ENCODE measurements at regions not wholly inside any gene's neighbourhood (a gene's known extent, or its start where the extent isn't known, plus 50 kb on each side); places are given as distances from the start of the nearest gene placed in this dataset.

DNA sequence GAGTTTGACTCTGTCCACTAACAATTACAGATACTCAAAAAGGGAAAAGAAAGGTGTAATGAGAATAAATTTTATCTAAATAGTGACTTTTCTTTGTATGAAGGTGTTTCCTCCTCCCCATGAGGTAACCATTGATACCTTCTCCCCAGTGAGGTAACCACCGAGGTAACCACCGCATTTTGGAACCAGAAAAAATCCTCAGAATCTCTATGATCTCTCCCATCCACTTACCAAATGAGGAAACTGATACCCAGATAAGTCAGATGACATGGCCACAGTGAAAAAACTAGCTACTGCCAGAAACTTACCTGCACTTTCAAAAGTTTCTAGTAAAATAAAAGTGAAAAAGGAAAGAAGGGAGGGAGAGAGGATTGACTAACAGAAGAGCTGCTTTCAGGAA is 124.0 kb upstream of the FNDC3A start:
- no peak overlapping the region for H2AFZ ChIP-seq (ENCODE audit: low read depth, low read length)
- no peaks in the 10 kb centered on the region for H3K9me3 ChIP-seq (replicated peaks; ENCODE audit: control insufficient read depth, insufficient read depth, low read depth, low read length)
- ATAC-seq (no peak), FAIRE-seq (no peak), DNase-seq (ENCODE audit: extremely low read depth in 1 of 4, low spot score in 3 of 4) (no peak)
- no peak overlapping the region for H3K4me3 ChIP-seq
- H4K20me1 ChIP-seq (replicated peaks; ENCODE audit: control insufficient read depth, insufficient read depth, low read length), result no peaks in the 10 kb centered on the region
- no peaks in the 10 kb centered on the region; a peak in 1 of 5 replicates for H3K27me3 ChIP-seq (ENCODE audit: control insufficient read depth in 2 of 2, insufficient read depth in 2 of 2, low read length in 2 of 2)
- H3K79me2 ChIP-seq (ENCODE audit: control insufficient read depth, insufficient read depth, low read length), result no peaks in the 10 kb centered on the region
- no peaks in the 10 kb centered on the region for H3K9me1 ChIP-seq (ENCODE audit: control insufficient read depth, insufficient read depth, low read length)
- H3K9ac ChIP-seq (ENCODE audit: insufficient read depth in 1 of 2, low read depth in 2 of 2, low read length in 2 of 2), result no peak overlapping the region
- TF ChIP-seq HNRNPL (IDR thresholded peaks at IDR 0.05; ENCODE audit: low read depth, low read length) (no peak), DMBX1 (CRISPR knock-in tag; IDR thresholded peaks at IDR 0.05; ENCODE audit: borderline replicate concordance) (no peak), GATAD2A (IDR thresholded peaks at IDR 0.05) (no peak), FOXP1 (CRISPR knock-in tag; IDR thresholded peaks at IDR 0.05) (no peak), ATF1 (CRISPR knock-in tag; IDR thresholded peaks at IDR 0.05) (no peak), ATF1 (tag; IDR thresholded peaks at IDR 0.05) (no peak), RBM22 (IDR thresholded peaks at IDR 0.05; ENCODE audit: low read depth, low read length, poor library complexity, severe bottlenecking) (no peak)
- TF ChIP-seq, protein P1, sequence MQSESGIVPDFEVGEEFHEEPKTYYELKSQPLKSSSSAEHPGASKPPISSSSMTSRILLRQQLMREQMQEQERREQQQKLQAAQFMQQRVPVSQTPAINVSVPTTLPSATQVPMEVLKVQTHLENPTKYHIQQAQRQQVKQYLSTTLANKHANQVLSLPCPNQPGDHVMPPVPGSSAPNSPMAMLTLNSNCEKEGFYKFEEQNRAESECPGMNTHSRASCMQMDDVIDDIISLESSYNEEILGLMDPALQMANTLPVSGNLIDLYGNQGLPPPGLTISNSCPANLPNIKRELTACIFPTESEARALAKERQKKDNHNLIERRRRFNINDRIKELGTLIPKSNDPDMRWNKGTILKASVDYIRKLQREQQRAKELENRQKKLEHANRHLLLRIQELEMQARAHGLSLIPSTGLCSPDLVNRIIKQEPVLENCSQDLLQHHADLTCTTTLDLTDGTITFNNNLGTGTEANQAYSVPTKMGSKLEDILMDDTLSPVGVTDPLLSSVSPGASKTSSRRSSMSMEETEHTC (IDR thresholded peaks at IDR 0.05), result no peak
- BruUV-seq (replicated peaks), result no TSS peak
- CTCF ChIA-PET (ENCODE audit: low intra/inter-chr PET ratio), result no interaction called here
- H3K4me2 ChIP-seq (ENCODE audit: insufficient read depth, low read length), result no peak overlapping the region
- H3K27ac ChIP-seq (ENCODE audit: extremely low read depth, low read depth, low read length), result no peak overlapping the region
- no peaks in the 10 kb centered on the region for H3K4me1 ChIP-seq (replicated peaks in 1 of 2; ENCODE audit: control insufficient read depth in 2 of 2, insufficient read depth in 2 of 2, low read length in 2 of 2)
- H3K36me3 ChIP-seq (ENCODE audit: control insufficient read depth, insufficient read depth, low read length), result no peaks in the 10 kb centered on the region
- POLR2A ChIA-PET, result no interaction called here
- WGBS (ENCODE audit: insufficient coverage, low coverage, missing lambda C conversion rate), result 0% methylated on average over 2 of the region's 2 CpGs
- in situ Hi-C loops (cut with MboI), result no loop called here
- intact Hi-C loops (cut with micrococcal nuclease), result no loop called here

Measured in K562 (cell line).